ENCODE measurements at regions not wholly inside any gene's neighbourhood (a gene's known extent, or its start where the extent isn't known, plus 50 kb on each side); places are given as distances from the start of the nearest gene placed in this dataset.

DNA sequence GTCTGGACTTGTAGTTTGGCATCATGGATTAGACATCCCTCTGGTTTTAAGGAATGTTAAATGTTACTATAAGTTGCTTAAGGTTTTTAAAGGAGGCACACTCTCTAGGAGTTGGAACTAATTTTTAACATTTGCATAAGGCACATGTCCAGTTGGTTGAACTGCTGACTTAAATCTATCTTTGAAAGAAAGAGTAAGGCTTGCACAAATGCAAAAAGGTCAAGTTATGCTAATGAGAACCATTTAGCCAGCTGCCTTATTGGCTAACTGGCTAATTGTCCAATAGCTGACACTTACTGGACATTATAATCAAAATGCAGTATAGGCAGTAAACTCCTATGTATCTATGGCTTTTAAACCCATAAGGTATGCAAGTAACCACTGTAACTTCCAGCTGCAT, 206.1 kb upstream of the TTC29 start:
- H3K79me2 ChIP-seq, result no peaks in the 10 kb centered on the region
- H3K36me3 ChIP-seq (replicated peaks; ENCODE audit: insufficient read depth, low read depth), result no peaks in the 10 kb centered on the region
- no peak overlapping the region for H2AFZ ChIP-seq
- H3K27ac ChIP-seq, result no peak overlapping the region
- H4K20me1 ChIP-seq (ENCODE audit: insufficient read depth, poor library complexity, severe bottlenecking), result no peaks in the 10 kb centered on the region
- H3K9me3 ChIP-seq (ENCODE audit: low read depth), result no peaks in the 10 kb centered on the region
- DNase-seq (ENCODE audit: low spot score), result no peak
- H3K27me3 ChIP-seq, result no peaks in the 10 kb centered on the region
- TF ChIP-seq EZH2phosphoT487 (IDR thresholded peaks at IDR 0.05; ENCODE audit: low read depth, severe bottlenecking, unreplicated experiment) (no peak), EZH2 (IDR thresholded peaks at IDR 0.05; ENCODE audit: borderline replicate concordance) (no peak)
- TF ChIP-seq, protein P1, sequence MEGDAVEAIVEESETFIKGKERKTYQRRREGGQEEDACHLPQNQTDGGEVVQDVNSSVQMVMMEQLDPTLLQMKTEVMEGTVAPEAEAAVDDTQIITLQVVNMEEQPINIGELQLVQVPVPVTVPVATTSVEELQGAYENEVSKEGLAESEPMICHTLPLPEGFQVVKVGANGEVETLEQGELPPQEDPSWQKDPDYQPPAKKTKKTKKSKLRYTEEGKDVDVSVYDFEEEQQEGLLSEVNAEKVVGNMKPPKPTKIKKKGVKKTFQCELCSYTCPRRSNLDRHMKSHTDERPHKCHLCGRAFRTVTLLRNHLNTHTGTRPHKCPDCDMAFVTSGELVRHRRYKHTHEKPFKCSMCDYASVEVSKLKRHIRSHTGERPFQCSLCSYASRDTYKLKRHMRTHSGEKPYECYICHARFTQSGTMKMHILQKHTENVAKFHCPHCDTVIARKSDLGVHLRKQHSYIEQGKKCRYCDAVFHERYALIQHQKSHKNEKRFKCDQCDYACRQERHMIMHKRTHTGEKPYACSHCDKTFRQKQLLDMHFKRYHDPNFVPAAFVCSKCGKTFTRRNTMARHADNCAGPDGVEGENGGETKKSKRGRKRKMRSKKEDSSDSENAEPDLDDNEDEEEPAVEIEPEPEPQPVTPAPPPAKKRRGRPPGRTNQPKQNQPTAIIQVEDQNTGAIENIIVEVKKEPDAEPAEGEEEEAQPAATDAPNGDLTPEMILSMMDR (IDR thresholded peaks at IDR 0.05; ENCODE audit: poor library complexity), result no peak
- H3K4me3 ChIP-seq, result no peak overlapping the region
- no peaks in the 10 kb centered on the region for H3K4me1 ChIP-seq (ENCODE audit: insufficient read depth)
- H3K9me2 ChIP-seq (replicated peaks; ENCODE audit: insufficient read depth), result no peaks in the 10 kb centered on the region
- no peak overlapping the region for H3K4me2 ChIP-seq

DNA sequence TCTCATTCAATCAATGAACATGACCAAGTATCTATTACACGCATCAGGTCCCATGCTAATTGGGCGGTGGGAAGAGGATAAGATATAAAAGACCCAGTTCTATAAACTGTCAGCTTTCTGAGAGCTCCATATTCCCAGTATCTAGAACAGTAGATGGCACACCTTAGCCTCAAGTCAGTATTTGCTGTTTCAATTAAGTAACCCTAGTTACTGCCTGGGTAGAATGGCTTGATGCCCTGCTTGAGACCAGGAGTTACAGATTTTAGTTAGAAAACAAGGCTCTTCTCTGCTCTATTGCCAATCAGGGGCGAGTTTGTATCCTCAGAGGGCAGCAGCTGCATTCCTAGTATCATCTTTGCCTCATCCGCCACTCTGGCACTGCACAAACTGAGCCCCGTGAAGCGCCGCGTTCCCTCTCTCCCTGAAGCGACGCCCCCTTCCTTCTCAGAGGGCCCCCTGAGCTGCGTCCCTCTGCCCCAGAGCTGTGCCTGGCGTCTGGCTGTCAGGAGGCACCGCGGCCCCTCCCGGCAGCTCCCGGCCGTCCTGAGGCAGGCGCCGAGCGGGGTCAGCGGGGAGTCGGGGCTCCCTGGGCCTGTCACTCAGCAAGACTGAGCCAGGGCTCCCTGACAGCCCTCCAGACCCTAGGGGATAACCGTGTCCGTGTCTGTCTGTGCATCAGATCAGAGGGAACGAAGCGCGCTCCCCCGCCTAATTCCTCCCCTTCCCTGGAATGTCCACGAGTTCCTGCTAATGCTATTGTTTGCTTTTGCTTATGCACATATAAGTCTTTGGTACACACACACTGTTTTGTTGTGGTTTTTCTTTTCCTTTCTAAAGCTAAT, 212.4 kb upstream of the TTC29 start:
- H2AFZ ChIP-seq, result peak overlapping the region; percentile 72
- no peaks in the 10 kb centered on the region for H3K9me2 ChIP-seq (replicated peaks; ENCODE audit: insufficient read depth)
- H3K9me3 ChIP-seq (ENCODE audit: low read depth), result no peaks in the 10 kb centered on the region
- H3K27me3 ChIP-seq, result no peaks in the 10 kb centered on the region
- peaks cover 3% of the 10 kb centered on the region for H3K4me1 ChIP-seq (ENCODE audit: insufficient read depth)
- no peaks in the 10 kb centered on the region for H3K79me2 ChIP-seq
- H3K4me2 ChIP-seq, result peak overlapping the region; percentile 81
- 9% methylated on average over 28 of the region's 29 CpGs for WGBS (ENCODE audit: low lambda C conversion rate, missing lambda C conversion rate)
- DNase-seq (ENCODE audit: low spot score), result peak; percentile 59
- H3K36me3 ChIP-seq (replicated peaks; ENCODE audit: insufficient read depth, low read depth), result no peaks in the 10 kb centered on the region
- no peaks in the 10 kb centered on the region for H4K20me1 ChIP-seq (ENCODE audit: insufficient read depth, poor library complexity, severe bottlenecking)
- peak overlapping the region; percentile 67 for H3K27ac ChIP-seq
- TF ChIP-seq, protein P1 (IDR thresholded peaks at IDR 0.05; ENCODE audit: poor library complexity), result no peak
- TF ChIP-seq EZH2phosphoT487 (IDR thresholded peaks at IDR 0.05; ENCODE audit: low read depth, severe bottlenecking, unreplicated experiment) (no peak), EZH2 (IDR thresholded peaks at IDR 0.05; ENCODE audit: borderline replicate concordance) (no peak)
- H3K4me3 ChIP-seq, result peak overlapping the region; percentile 0

DNA sequence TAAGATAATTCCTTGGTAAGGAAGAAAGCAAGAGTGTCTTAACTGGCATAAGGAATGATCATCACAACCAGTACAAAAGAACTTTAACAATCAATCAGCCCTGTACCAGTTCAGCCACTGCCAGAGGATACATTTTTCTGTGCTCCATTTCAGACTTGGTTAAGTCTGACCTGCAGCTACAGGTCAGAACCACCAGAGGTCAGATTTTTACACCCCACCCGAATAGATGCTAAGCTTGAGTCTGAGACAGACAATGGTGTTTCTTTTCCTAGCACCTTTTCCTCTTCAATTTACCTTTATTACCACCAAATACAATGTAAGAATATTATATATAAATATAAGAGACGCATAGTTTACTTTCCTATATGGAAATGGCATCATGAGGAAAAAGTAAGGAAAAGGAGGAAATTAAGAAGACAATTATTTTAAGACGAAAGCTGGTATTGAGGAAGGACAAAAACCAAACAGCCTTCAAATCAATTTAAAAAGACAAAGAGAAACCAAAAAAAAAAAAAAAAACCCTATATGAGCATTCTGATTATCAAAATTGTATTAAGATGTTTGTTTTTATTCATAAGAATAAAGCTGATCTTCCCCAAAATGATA, 215.3 kb upstream of the TTC29 start:
- no peaks in the 10 kb centered on the region for H3K27me3 ChIP-seq
- no peak overlapping the region for H3K27ac ChIP-seq
- DNase-seq (ENCODE audit: low spot score), result peak; percentile 78
- no peak for TF ChIP-seq EZH2phosphoT487 (IDR thresholded peaks at IDR 0.05; ENCODE audit: low read depth, severe bottlenecking, unreplicated experiment)
- TF ChIP-seq, protein P1 (IDR thresholded peaks at IDR 0.05; ENCODE audit: poor library complexity), result peak; percentile 85
- no peak for TF ChIP-seq EZH2 (IDR thresholded peaks at IDR 0.05; ENCODE audit: borderline replicate concordance)
- no peaks in the 10 kb centered on the region for H3K36me3 ChIP-seq (replicated peaks; ENCODE audit: insufficient read depth, low read depth)
- H3K4me2 ChIP-seq, result no peak overlapping the region
- H4K20me1 ChIP-seq (ENCODE audit: insufficient read depth, poor library complexity, severe bottlenecking), result no peaks in the 10 kb centered on the region
- no peak overlapping the region for H2AFZ ChIP-seq
- 38% methylated on average over 3 of the region's 3 CpGs for WGBS (ENCODE audit: low lambda C conversion rate, missing lambda C conversion rate)
- H3K4me3 ChIP-seq, result no peak overlapping the region
- no peaks in the 10 kb centered on the region for H3K79me2 ChIP-seq
- H3K4me1 ChIP-seq (ENCODE audit: insufficient read depth), result peaks cover 3% of the 10 kb centered on the region
- H3K9me2 ChIP-seq (replicated peaks; ENCODE audit: insufficient read depth), result no peaks in the 10 kb centered on the region
- no peaks in the 10 kb centered on the region for H3K9me3 ChIP-seq (ENCODE audit: low read depth)
